Upper lobe of right lung (tissue), 1 donor: ENCODE measurements at regions not wholly inside any gene's neighbourhood (a gene's known extent, or its start where the extent isn't known, plus 50 kb on each side); places are given as distances from the start of the nearest gene placed in this dataset.

Experiments
- ATAC-seq: fragments of 200-7000 bp; cut with Tn5 transposase; one replicate; pipeline ENCODE4 v1.9.1; 2020; ENCODE audit warnings: mild to moderate bottlenecking, moderate library complexity
- DNase-seq: peaks from one replicate; pipeline ENCODE4 v3.0.0-alpha.2; 2020
- H3K27ac ChIP-seq: fragments of 200-600 bp; one replicate; pipeline ENCODE4 v1.8.0; 2022
- H3K27me3 ChIP-seq: fragments of 200-600 bp; one replicate; pipeline ENCODE4 v1.8.0; 2022; ENCODE audit warnings: mild to moderate bottlenecking
- H3K36me3 ChIP-seq: fragments of 200-600 bp; one replicate; pipeline ENCODE4 v1.8.0; 2022
- H3K4me1 ChIP-seq: fragments of 200-600 bp; one replicate; pipeline ENCODE4 v1.8.0; 2022
- H3K4me3 ChIP-seq: fragments of 200-600 bp; one replicate; pipeline ENCODE4 v1.8.0; 2022; ENCODE audit warnings: mild to moderate bottlenecking
- H3K9me3 ChIP-seq: fragments of 200-600 bp; one replicate; pipeline ENCODE4 v1.8.0; 2022
- CTCF ChIP-seq: fragments of 200-600 bp; IDR thresholded peaks from one replicate; pipeline ENCODE4 v1.8.0; 2022; ENCODE audit warnings: antibody characterized with exemption
- intact Hi-C: fragments of 100-400 bp; cut with DNase I; formaldehyde crosslinking; loops from one replicate; pipeline ENCODE4 v1.11.0; 2022
- donor health status: DM: no; HTN: yes; CAD: no; lungs with severe emphysema.

GRCh38 chr17:54157542-54157941, 334.8 kb downstream of the KIF2B start:
- no peaks in the 10 kb centered on the region for H3K36me3 ChIP-seq
- no peak for DNase-seq
- no peak for ATAC-seq
- H3K4me3 ChIP-seq: no peak overlapping the region
- no peak overlapping the region for H3K27ac ChIP-seq
- TF ChIP-seq CTCF: no peak
- intact Hi-C loops: no loop called here
- no peaks in the 10 kb centered on the region for H3K4me1 ChIP-seq
- no peaks in the 10 kb centered on the region for H3K9me3 ChIP-seq
- no peaks in the 10 kb centered on the region for H3K27me3 ChIP-seq

DNA sequence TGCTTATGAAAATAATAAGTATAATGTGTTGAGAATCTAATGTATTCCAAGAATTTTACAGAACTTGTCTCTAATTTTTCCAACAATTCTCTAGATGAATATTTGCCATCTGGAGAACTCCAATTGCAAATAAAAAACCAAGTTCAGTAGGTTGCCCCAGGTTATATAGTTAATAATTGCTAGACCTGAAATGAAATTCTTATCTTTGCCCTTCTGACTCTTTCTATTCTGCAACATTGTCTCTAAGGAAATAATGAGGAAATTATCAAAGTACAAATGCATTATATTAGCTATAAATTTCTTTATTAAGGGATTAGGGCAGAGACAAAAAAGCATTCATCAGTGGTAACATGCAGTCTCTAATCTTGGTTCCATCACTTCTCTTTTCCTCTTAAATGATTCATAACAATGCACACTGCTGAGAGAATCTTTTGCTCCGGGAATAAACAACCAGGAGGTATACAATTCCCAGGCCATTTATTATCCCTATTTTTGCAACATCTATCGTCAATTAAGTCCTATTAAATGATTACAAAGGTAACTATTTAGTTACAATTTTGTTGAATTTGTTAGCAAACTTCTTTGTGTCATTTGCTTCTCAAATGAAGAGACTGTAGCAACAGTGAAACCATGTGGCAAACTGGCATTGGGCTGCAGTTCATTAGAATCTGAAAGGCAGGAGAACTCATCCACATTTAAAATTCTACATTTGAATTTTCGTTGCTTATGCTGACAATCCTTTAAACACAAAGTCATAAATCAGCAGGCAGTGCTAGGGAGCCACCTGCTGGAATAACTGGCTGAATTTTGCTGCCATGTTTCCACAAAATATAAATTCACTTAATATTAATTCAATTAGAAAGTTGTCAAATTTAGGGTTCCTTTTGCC, 349.6 kb downstream of the KIF2B start:
- no peaks in the 10 kb centered on the region for H3K36me3 ChIP-seq
- intact Hi-C loops: no loop called here
- H3K4me1 ChIP-seq: no peaks in the 10 kb centered on the region
- TF ChIP-seq CTCF: peak; percentile 43
- H3K4me3 ChIP-seq: no peak overlapping the region
- ATAC-seq: no peak
- no peak overlapping the region for H3K27ac ChIP-seq
- H3K27me3 ChIP-seq: no peaks in the 10 kb centered on the region
- DNase-seq: no peak
- H3K9me3 ChIP-seq: no peaks in the 10 kb centered on the region

GRCh38 chr17:54172985-54173316, 350.2 kb downstream of the KIF2B start:
- H3K36me3 ChIP-seq: no peaks in the 10 kb centered on the region
- no peak overlapping the region for H3K27ac ChIP-seq
- no peaks in the 10 kb centered on the region for H3K4me1 ChIP-seq
- H3K27me3 ChIP-seq: no peaks in the 10 kb centered on the region
- no peak for TF ChIP-seq CTCF
- no peak for DNase-seq
- intact Hi-C loops: no loop called here
- no peaks in the 10 kb centered on the region for H3K9me3 ChIP-seq
- no peak for ATAC-seq
- no peak overlapping the region for H3K4me3 ChIP-seq

DNA sequence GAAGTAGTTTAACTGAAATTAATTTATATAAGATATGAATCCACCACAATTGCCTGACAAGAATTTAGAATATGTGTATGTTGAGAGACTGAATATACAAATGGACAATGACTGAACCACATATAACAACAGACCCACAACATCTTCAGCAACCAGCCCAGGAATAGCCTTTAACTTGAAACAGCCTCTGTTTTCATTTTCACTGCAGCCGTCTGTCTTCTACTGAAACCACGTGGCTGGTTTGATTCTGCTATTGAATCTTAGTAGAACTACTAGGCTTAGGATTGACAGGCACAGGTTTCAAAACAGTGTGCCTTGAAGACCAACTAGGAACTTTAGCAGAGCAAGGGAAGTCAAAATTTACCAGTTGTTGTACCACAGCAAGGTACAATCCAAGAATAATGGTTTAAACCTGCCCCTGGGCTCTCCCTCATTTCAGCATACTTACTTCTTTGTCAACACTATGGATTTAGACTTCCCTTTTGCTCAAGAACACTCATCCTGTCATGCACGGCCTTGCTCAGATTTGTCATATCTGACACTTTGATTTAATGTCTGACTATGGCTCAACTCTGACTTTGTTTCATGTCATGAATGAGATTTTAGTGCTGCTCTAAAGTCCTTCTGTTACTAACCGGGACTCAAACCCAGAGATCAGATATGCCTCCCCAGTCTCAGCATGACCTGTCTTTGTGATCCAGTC, 355.0 kb downstream of the KIF2B start:
- intact Hi-C loops: no loop called here
- Histone ChIP-seq H3K9me3 (no peaks in the 10 kb centered on the region), H3K36me3 (no peaks in the 10 kb centered on the region), H3K4me3 (no peak overlapping the region), H3K27ac (no peak overlapping the region), H3K27me3 (no peaks in the 10 kb centered on the region), H3K4me1 (no peaks in the 10 kb centered on the region)
- TF ChIP-seq CTCF: no peak
- ATAC-seq (no peak), DNase-seq (no peak)

DNA sequence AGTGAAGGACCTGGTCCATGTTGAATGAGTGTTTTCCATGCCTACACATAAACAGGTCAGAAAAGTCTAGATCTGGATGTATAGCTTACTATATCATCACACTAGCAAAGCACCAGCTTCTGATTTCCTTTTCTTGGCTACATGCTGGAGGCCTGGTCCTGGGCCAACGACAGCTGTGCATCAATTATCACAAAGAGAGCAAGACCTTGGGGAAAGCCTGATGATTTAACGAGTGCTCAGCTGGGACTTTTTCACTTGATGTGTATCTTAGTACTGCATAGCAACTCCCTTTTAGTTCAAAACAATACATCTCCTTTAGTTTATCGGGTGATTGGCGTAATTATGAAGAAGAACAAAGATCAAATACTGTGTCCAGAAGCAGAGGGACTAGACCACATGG, 358.2 kb downstream of the KIF2B start:
- intact Hi-C loops: no loop called here
- DNase-seq: no peak
- Histone ChIP-seq H3K27me3 (no peaks in the 10 kb centered on the region), H3K4me3 (no peak overlapping the region), H3K36me3 (no peaks in the 10 kb centered on the region), H3K9me3 (no peaks in the 10 kb centered on the region), H3K4me1 (no peaks in the 10 kb centered on the region), H3K27ac (no peak overlapping the region)
- no peak for TF ChIP-seq CTCF
- no peak for ATAC-seq
